DND-41 (cell line): ENCODE measurements at regions not wholly inside any gene's neighbourhood (a gene's known extent, or its start where the extent isn't known, plus 50 kb on each side); places are given as distances from the start of the nearest gene placed in this dataset.

Source experiments
- ATAC-seq: fragments of 200-7000 bp; cut with Tn5 transposase; 3 replicates; pipeline ENCODE4 v1.9.1; 2021; ENCODE audit warnings: low read depth; ENCODE audit not compliant: insufficient read depth
- DNase-seq: peaks from one replicate; pipeline ENCODE4 v3.0.0-alpha.2; 2020
- H2AFZ ChIP-seq: 2 replicates; pipeline ENCODE4 v1.6.0; 2012; ENCODE audit warnings: low read depth, low read length
- H3K27ac ChIP-seq: 2 replicates; pipeline ENCODE4 v1.5.1; 2012; ENCODE audit warnings: low read length, inconsistent platforms
- H3K27me3 ChIP-seq: fragments of 200-600 bp; sonication (generic); 2 replicates; pipeline ENCODE4 v1.6.0; 2012; ENCODE audit warnings: low read length, mild to moderate bottlenecking, inconsistent platforms; ENCODE audit not compliant: insufficient read depth, poor library complexity
- H3K36me3 ChIP-seq: 2 replicates; pipeline ENCODE4 v1.5.1; 2012; ENCODE audit warnings: low read length, inconsistent platforms; ENCODE audit not compliant: insufficient read depth
- H3K4me1 ChIP-seq: 2 replicates; pipeline ENCODE4 v1.5.1; 2012; ENCODE audit warnings: mild to moderate bottlenecking, low read length; ENCODE audit not compliant: insufficient read depth
- H3K4me2 ChIP-seq: 2 replicates; pipeline ENCODE4 v1.6.0; 2012; ENCODE audit warnings: mild to moderate bottlenecking, moderate library complexity, low read length, inconsistent platforms; ENCODE audit not compliant: insufficient read depth
- H3K4me3 ChIP-seq, 2 experiments: fragments of 200-600 bp in 1 of 2; shearing (Covaris generic) in 1 of 2; 2 replicates each; pipeline ENCODE4 v1.5.1; 2012 to 2016; ENCODE audit warnings: inconsistent platforms in 2 of 2, low read length in 2 of 2, mild to moderate bottlenecking in 2 of 2, low read depth in 1 of 2, moderate library complexity in 1 of 2
- H3K79me2 ChIP-seq: 2 replicates; pipeline ENCODE4 v1.6.0; 2012; ENCODE audit warnings: low read length, inconsistent platforms; ENCODE audit not compliant: insufficient read depth
- H3K9ac ChIP-seq: 2 replicates; pipeline ENCODE4 v1.6.0; 2012; ENCODE audit warnings: low read depth, mild to moderate bottlenecking, inconsistent platforms, low read length, moderate library complexity
- H3K9me3 ChIP-seq: 2 replicates; pipeline ENCODE4 v1.5.1; 2012; ENCODE audit warnings: low read length, moderate library complexity, mild to moderate bottlenecking, inconsistent platforms; ENCODE audit not compliant: insufficient read depth, severe bottlenecking
- H4K20me1 ChIP-seq: 2 replicates; pipeline ENCODE4 v1.6.0; 2012; ENCODE audit warnings: low read length; ENCODE audit not compliant: insufficient read depth
- CTCF ChIP-seq: IDR thresholded peaks from 2 replicates; pipeline ENCODE4 v1.5.1; 2012; ENCODE audit warnings: borderline replicate concordance, low read length, moderate library complexity, mild to moderate bottlenecking; ENCODE audit not compliant: poor library complexity, severe bottlenecking; ENCODE audit errors: extremely low read depth
- EZH2 ChIP-seq: IDR thresholded peaks from 3 replicates; pipeline ENCODE4 v1.6.1; 2012; ENCODE audit warnings: borderline replicate concordance, low read depth, mild to moderate bottlenecking, moderate library complexity, low read length, inconsistent platforms; ENCODE audit not compliant: severe bottlenecking

- no peaks in the 10 kb centered on the region for H4K20me1 ChIP-seq
- H3K4me1 ChIP-seq: no peaks in the 10 kb centered on the region
- ATAC-seq (no peak), DNase-seq (no peak)
- no peak overlapping the region for H3K27ac ChIP-seq
- TF ChIP-seq EZH2 (no peak), CTCF (no peak)
- no peak overlapping the region for H3K4me2 ChIP-seq
- H3K79me2 ChIP-seq: no peaks in the 10 kb centered on the region
- H3K4me3 ChIP-seq: no peak overlapping the region
- H3K27me3 ChIP-seq: no peaks in the 10 kb centered on the region
- H3K36me3 ChIP-seq: no peaks in the 10 kb centered on the region
- H3K9me3 ChIP-seq: no peaks in the 10 kb centered on the region
- no peak overlapping the region for H3K9ac ChIP-seq
- H2AFZ ChIP-seq: no peak overlapping the region
Measured at GRCh38 chr1:14141656-14142055, 441.7 kb downstream of the PRDM2 start.

GRCh38 chr1:14142397-14143100 lies 442.6 kb downstream of the PRDM2 start:
- H3K4me1 ChIP-seq: no peaks in the 10 kb centered on the region
- no peak overlapping the region for H2AFZ ChIP-seq
- H3K4me3 ChIP-seq: no peak overlapping the region
- no peak overlapping the region for H3K27ac ChIP-seq
- no peak overlapping the region for H3K9ac ChIP-seq
- no peak for TF ChIP-seq CTCF
- no peak for TF ChIP-seq EZH2
- no peaks in the 10 kb centered on the region for H3K79me2 ChIP-seq
- no peaks in the 10 kb centered on the region for H3K27me3 ChIP-seq
- H3K9me3 ChIP-seq: no peaks in the 10 kb centered on the region
- H3K4me2 ChIP-seq: no peak overlapping the region
- H3K36me3 ChIP-seq: no peaks in the 10 kb centered on the region
- no peak for DNase-seq
- no peak for ATAC-seq
- H4K20me1 ChIP-seq: no peaks in the 10 kb centered on the region

GRCh38 chr1:14143777-14144176 lies 443.8 kb downstream of the PRDM2 start:
- no peaks in the 10 kb centered on the region for H3K36me3 ChIP-seq
- no peaks in the 10 kb centered on the region for H3K79me2 ChIP-seq
- DNase-seq: no peak
- no peaks in the 10 kb centered on the region for H3K27me3 ChIP-seq
- no peak overlapping the region for H3K27ac ChIP-seq
- H3K4me1 ChIP-seq: no peaks in the 10 kb centered on the region
- no peak overlapping the region for H3K9ac ChIP-seq
- H2AFZ ChIP-seq: no peak overlapping the region
- H3K4me2 ChIP-seq: no peak overlapping the region
- no peak for ATAC-seq
- TF ChIP-seq CTCF: no peak
- H3K9me3 ChIP-seq: no peaks in the 10 kb centered on the region
- no peak overlapping the region for H3K4me3 ChIP-seq
- H4K20me1 ChIP-seq: no peaks in the 10 kb centered on the region
